GM18505 (cell line): ENCODE measurements at regions not wholly inside any gene's neighbourhood (a gene's known extent, or its start where the extent isn't known, plus 50 kb on each side); places are given as distances from the start of the nearest gene placed in this dataset.

Source experiments
- ATAC-seq: cut with Tn5 transposase; IDR thresholded peaks from one replicate; pipeline ENCODE4 v1.9.1; 2021; ENCODE audit not compliant: unreplicated experiment
- POLR2A ChIP-seq: IDR thresholded peaks from 4 replicates; pipeline ENCODE4 v1.6.1; 2011; ENCODE audit warnings: borderline replicate concordance; ENCODE audit not compliant: insufficient read depth, insufficient read length; ENCODE audit errors: extremely low read depth

DNA sequence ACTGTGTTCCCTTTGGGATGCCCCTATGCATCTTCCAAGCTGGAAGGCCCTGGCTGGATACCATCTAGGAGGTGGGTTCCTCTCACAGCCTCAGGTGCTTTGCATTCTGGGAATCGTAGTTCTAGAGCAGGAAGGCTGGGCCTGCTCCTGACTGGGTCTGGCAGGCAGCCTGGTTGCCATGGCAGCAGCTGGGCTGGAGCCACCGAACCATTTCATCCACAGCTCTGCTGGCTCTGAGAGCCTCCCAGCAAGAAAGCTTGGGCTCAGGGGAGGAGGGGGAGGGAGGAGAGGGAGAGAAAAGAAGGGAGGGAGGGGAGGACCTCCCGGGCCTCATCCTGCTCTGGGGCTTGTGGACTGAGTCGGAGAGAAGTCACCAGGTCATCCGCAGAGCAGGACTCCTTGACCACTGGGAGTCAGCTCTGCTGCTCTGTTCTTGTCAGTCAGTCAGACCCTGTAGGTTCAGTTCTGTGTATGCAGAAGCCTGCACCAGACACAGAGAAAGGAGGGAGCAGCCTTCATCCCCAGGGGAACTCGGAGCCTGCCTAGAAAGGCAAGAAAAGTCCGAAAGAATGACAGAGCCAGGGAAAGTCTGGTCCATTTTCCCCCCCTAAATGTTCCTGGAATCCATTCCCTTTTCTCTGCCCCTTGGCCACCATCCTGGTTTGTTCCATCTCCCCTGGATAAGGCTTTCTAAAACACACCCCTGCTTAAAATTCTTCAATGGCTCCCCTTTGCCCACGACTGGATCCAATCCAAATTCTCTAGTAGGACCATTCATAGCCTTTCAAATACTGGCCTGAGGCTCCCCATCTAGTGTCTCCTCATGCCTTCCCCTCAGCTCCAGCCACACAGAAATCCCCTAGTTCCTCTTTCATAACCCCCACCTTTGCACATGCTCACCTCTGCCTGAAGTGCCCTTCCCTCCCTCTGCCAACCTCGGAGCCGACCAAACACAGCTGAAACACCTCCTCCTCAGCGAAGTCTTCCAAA, 65.4 kb upstream of the ARAP3 start:
- no peak for TF ChIP-seq POLR2A
- peak; percentile 74 for ATAC-seq

DNA sequence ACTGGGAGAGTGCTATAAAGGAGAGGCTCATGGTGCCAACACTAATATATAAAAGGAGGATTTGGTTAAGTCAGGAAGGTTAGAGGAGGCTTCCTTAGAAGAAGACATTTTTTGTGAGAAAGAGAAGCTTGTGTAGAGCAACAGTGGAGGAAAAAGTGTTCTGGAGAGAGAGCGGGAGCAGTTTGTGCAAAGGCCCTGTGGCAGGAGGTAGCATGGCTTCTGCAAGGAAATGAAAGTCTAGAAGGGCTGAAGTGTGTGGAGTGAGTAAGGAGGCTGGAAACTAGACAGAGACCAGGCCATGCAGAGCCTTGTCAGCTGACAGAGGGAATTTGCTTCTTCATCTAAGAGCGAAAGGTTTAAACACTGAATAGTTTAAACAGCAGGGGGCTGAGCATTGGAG, 64.4 kb upstream of the ARAP3 start:
- TF ChIP-seq POLR2A: no peak
- ATAC-seq: no peak

DNA sequence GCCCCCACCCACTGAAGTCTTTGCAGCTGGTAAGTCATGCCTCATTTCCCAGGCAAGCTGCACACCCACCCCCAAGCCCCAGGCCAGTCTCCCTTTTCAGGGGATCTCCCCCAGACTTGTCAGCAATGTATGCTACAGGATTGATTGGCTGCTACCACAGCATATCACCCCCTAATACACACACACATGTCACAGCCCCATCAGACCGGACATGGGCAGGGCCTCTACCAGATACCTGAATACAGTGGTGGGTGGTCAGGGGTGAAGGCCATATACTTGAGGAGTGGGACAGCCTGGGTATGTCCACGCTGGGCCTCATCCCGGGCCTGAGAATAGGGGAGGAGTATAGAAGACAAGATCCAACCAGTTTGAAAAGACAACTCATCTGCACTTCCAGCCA, 63.4 kb upstream of the ARAP3 start:
- TF ChIP-seq POLR2A: no peak
- ATAC-seq: no peak

DNA sequence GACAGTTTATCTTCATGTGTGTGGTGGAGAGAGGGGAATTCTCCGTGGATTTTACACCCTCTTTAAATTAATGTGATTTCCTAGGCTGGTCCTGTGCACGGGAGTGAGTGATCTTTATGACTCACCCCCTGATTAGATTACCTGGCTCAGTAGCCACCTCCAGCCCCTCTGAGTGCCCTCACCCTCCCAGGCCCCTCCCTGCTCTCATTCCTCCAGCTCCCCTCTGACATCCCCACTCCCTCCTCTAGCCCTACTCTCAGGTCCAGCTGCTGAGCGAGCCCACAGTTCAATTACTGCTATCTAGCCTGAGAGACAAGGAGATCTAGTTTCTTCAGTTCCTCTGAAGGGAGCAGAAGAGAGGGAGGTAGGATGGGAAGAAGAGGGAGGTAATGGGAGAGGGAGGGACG, 61.8 kb upstream of the ARAP3 start:
- no peak for ATAC-seq
- TF ChIP-seq POLR2A: no peak

DNA sequence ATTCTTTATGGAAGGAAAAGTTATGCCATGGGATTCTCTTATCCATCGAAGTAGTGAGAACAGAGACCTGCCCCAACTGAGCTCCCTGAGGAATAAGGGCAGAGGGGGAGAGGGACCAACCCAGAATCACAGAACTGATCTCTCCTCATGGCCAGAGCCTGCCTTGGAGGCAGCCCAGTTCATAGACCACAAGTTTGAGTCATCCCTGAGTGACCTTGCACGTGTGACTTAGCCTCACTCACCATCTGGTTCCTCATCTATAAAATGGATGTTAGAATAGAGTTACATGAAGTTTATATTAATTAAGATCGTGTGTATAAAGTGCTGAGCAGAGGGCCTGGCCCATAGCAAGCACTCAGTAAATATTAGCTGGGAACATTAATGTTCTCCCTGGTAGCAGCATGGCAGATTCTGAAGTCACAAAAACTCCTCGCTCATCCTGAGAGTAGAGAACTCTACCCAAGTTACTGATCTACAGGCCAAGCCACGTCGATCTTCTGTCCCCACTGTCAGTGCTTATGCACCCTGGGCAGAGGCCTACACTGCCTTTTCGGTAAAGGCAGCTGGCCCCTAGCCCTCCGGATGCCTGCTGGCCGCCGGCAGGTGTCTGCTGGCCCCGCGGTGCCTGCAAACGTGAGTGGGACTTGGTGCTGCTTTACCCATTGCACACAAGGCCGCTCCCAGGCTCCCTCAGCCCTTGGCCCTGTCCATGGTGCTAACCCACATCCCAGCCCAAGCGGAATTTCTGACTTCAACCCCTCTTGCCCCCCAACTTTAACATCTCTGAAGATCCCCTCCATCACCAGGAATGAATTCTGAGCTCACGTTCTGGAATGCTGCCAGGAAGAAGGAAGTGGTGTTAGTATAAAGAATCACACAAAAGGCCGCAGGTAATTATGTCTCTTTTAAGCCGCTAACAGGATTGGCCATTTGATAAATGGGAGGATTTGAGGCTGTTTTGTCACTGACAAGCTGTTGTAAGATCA, 61.1 kb upstream of the ARAP3 start:
- no peak for TF ChIP-seq POLR2A
- no peak for ATAC-seq

DNA sequence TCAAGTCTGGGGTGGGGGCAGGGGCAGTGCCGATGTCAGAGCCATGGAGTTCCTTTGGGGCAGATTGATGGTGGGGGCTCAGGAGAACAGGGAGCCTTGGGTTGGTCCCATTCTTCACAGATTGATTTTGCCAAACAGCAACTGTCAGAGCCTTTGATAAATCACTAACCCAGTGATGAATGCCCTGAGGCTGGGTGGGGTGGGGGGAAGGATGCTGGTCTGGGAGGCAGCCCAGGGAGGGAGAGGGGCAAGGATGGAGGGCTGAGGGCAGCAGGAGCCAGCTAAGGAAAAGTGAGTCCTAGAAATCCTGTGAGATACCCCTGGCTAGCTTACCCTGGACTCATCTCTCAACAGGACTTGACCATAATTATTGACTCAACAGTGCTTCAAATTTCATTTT, 60.1 kb upstream of the ARAP3 start:
- ATAC-seq: no peak
- TF ChIP-seq POLR2A: no peak

DNA sequence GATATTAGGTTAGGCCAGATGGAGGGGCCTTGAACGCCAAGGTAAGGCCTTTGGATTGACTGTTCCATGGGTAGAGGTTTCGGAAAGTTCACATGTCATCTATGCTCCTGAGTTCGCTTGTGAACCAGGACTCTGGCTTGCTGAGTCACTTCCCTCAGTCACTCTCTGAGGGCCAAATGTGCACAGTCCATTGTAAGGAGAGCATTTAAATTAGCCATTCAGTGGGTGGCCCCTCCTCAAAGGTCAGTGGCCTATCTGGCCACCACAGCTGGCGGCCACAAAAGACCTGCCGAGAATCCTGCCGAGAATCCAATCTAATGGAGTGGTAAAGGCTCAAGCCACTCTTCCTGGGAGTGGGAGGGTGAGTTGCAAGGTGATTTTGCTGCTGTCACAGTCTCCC, 58.9 kb upstream of the ARAP3 start:
- TF ChIP-seq POLR2A: no peak
- no peak for ATAC-seq

DNA sequence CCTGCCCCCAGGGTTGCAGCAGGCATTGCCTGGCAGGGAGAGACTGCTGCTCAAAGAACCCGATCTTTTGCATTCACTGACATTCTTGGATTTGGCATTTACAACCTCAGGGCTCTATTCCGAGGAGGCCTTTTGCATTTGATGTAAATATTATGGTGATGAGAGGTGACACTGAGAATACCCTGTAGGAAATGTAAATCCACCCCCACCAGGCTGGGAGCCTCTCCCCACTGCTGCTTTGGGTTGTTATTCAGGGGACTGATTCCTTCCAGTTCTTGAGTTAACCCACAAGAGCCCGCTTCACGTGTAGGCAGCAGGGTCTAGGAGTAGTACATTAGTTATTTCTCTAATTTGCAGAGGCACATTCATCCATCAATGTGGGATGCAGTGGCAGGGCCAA, 55.5 kb upstream of the ARAP3 start:
- ATAC-seq: no peak

DNA sequence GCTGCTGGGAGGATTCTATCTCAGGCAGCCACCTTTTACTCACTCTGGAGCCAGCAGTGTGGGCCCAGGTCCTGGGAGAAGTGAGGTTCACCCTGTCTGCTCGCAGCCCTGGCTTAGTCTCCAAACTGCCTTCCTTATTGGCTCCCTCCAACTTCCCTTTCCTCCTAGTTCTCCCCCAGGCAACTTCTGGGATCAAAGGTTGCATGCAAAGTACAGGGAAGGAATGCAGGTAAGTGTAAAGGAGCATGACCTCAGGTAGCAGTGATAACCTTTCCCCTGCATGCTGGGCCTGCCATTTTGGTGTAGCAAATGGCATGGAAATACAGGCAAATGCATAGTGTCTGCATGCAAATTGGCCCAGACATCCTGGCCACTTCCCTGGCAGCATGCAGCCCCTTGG, 53.8 kb upstream of the ARAP3 start:
- TF ChIP-seq POLR2A: no peak
- no peak for ATAC-seq

More for the DNA sequence above, 55.5 kb upstream of the ARAP3 start:
- TF ChIP-seq POLR2A: no peak

DNA sequence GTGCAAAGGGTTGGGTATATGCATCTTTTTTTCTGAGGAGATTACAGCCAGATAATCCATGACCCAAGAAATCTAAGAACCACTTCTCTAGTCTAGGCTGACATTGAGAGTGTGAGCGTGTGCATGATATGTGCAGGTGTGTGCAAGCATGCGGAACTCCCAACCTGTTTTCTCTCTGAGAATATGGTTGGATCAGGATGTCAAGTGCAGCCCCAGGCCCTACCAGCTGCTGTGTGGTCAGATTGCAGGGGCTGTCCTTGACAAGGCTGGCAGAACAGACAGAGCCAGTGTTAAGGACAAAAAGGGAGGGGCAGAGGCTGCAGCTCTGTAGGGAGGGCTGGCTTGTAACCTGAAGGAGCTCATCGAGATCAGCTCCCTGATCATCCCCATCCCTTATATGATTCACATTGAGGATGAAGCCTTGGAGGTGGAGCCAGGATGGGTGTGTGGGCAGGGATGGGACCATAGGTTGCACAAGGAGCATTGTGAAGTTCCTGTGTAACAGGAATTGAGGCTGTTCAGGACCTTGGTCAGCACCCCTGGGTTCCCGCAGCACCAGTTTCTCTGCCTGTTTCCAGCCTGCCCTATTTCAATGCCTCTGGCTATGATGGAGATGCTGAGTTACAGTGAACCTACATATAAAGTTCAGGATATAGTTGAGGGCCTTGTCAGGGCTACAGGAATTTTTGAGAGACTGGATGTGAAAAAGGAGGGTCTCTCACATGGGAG, 52.6 kb upstream of the ARAP3 start:
- TF ChIP-seq POLR2A: no peak
- ATAC-seq: no peak

DNA sequence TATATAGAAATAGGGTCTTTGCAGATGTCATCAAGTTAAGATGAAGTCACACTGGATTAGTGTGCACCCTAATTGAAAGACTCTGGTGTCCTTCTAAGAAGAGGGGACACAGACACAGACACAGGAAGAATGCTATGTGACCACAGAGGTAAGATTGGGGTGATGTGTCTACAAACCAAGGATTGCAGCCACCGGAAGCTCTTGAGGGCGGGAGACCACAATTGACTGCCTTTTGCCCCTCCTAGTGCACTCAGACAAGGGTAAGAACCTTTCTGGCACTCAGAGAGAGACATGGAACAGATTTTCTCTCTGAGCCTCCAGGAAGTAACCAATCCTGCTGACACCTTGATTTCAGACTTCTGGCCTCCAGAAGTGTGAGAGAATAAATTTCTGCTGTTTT, 51.2 kb upstream of the ARAP3 start:
- no peak for TF ChIP-seq POLR2A
- no peak for ATAC-seq

DNA sequence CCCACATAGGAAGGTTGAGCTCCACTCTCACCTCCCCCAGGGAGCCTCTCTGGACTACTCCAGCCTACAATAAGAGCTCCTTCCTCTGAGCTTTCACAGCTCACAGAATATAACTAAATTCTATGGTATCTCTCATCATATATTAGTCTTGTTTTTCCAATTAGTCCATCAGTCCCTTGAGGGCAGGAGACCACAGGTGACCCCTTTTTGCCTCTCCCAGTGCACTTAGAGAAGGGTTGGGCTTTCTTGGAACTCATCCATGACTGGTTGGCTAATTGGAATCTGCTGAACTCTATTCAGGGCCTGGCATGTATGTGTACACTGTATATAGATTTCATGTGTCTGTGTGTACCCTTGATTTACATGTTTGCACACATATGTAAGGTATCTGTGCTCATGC, 50.4 kb upstream of the ARAP3 start:
- TF ChIP-seq POLR2A: no peak
- no peak for ATAC-seq
